Stimulated activated CD4-positive, alpha-beta T cell treated with anti-CD3 and anti-CD28 coated beads, Interleukin-4, amount 100 ng/mL, for 4 hours (primary cell): ENCODE measurements at regions not wholly inside any gene's neighbourhood (a gene's known extent, or its start where the extent isn't known, plus 50 kb on each side); places are given as distances from the start of the nearest gene placed in this dataset.
A peak's percentile ranks its signal among the peaks of the same experiment; 100 is the strongest.

Source experiments
- DNase-seq, 2 experiments: peaks; one replicate each; pipeline ENCODE4 v3.0.0-alpha.2; 2020

DNA sequence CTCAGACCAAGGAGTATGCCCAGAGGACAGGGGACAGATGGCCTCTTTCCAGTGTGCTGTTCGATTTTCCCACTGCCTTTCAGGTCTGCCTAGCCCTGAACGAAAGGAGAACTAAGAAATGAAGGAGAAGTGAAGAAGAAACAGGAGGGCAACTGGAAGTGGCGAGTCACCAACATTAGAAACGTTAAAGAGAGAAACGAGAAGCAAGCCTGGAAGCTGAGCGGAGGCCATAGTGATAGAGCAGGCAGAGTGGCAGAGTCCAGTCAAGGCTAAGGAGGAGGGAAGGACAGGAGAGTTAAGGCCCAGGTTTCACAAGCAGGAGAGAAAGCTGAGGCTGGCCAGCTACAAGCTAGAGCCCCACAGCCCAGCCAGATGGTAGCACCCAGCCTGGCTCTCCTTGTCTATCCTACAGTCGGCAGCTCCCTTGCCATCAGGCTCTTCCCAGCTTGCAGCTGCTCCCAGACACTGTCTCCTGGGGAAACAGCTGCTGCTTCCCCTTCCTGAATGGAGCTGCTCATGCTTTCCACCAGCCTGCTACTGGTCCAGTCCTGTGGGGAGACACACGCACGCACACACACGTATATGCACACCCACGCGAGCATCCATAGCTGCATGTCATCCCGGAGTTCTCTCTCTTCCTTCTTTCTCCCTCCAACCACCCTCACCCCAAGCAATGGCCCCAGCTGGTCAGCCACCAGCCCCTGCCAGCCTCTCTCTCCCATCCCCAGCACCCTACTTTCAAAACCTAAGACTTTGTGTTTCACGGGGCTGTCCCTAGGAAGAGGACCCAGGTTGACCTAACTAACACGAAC lies 139.7 kb upstream of the CCND2 start:
- DNase-seq = no peak

- no peak for DNase-seq
Observed at GRCh38 chr12:4133029-4133428, 140.5 kb upstream of the CCND2 start.

DNA sequence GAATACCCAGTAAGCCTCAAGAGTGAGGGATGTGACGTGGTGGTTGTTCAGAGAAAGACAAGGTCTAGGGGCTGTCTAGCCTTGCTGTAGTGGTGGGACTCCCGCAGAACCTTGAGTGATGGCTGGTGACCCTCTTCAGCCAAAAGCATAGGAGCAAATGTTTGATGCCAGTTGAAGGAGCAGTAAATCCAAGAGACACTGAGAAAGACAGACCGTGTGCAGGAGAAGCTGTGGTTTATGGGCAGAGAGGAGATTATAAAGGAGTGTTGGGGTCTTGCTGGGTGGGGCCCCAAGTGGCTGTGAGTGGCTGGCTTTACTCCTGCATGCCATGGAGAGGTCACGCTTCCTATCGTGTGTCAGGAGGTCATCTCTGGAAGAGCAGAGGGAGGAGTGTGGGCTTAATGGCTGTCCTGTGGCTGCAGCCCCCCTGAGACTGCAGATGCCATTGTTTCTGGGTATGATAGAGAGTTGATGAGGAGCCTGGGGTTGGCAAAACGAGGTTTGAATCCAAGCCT lies 152.0 kb upstream of the CCND2 start:
- DNase-seq = no peak

DNA sequence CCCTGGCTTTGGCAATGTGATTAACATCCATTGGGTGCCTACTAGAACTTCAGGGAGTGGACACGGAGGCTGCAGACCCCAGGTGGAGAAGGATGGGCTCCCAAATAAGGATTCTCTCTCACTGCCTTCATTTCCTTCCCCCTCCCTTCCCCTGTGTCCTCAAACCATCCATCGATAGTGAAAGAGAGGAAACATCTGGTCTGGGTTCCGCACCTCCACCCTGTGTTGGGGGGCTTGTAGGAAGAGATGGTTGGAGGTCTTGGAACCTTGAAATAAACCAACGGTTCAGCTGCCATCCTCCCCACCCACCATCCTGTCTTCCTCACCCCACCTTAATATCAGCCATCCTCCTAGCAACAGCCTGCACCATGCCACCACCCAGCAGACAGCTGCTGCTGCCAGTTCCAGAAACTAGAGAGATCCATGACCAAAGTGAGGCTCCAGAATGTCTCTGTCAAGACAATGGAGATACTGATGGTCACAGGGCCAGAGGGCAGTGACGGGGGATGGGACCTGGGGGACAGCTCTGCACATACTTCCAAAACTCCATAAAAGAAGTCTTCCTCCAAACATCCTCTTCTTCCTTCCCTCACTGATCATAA lies 153.1 kb upstream of the CCND2 start:
- DNase-seq = no peak

- DNase-seq = peak in 1 of 2 experiments; percentile 40
Observed at GRCh38 chr12:4119157-4119761, 154.3 kb upstream of the CCND2 start.

GRCh38 chr12:4118601-4119156 lies 154.9 kb upstream of the CCND2 start:
- no peak for DNase-seq

DNA sequence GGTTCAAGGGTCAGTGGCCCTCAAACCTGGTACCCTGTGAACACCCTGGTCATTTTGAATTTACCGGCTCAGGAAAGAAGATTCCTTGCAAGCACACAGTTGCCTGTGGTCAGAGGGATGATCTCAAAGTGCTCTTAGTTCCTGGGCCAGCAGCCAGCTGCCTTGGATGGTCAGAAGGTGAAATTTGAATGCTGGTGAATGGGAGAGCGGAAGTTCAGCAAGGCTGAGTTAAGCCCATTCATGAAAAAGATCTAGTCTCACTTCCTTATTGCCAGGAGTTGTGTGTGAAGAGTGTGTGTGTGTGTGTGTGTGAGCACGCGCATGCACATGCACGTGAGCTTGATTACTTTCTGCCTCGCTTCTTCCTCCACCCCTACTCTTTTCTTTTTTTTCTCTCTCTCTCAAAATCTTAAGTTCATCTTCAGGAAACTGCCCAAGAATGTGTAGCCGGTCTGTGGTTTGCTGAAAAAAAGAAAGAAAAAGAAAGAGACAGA lies 155.5 kb upstream of the CCND2 start:
- DNase-seq = no peak

- no peak for DNase-seq
Observed at GRCh38 chr12:4117386-4118016, 156.1 kb upstream of the CCND2 start.

GRCh38 chr12:4116251-4117111 lies 157.1 kb upstream of the CCND2 start:
- no peak for DNase-seq

DNA sequence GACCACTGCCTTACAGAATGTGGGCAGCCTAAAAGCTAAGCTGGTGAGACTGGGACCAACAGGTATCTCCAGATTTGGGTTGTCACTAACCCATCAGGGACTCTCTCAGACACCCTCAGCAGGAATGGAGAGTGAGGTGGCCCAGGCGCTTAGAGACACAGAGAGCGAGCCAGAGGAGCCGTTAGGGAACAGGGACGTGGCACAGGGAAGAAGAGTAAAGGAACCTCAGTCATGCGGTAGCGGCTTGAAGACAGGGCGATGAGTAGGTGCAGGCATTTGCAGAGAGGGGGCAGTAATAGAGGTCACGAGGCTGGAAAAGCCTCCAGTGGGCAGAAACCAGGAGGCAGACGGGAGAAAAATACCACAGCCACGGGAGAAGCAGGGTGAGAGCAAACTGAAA lies 158.0 kb upstream of the CCND2 start:
- no peak for DNase-seq

DNA sequence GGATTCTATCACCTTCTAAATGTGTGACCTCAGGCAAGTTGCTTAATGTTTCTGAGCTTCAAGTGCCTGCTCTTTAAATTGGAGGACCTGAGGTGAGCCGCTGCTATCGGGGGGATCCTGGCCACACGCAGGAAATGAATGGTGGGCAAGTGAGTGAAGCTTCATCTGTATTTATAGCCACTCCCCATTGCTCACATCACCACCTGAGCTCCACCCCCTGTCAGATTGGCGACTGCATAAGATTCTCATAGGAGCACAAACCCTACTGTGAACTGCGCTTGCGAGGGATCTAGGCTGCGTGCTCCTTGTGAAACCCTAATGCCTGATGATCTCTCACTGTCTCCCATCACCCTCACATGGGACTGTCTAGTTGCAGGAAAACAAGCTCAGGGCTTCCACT lies 158.6 kb upstream of the CCND2 start:
- no peak for DNase-seq

DNA sequence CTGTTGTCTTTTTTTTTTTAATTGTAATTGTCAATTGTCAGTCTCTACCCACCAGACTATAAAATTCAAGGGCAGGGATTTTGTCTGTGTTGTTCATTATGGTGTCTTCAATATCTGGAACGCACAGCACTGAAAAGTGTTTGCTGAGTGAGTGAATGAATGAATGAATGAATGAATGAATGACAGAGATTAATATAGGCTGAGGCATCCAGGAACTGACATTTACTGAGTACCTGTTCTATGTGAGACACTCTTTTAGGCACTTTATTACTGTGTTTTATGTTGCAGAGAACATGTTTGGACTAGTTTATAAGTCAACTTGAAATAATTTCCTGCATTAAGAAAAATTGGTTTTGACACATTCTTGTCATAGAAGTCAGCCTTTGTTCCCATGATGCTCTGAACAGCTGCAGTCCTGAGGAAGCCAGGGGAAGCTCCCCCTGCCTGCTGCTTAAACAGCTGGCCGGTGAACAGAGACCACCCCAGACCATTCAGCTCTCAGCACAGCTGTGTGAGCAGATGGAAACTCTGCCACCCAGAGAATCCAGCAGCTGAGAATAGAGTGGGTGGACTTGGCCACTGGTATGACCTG lies 160.7 kb upstream of the CCND2 start:
- DNase-seq = no peak

DNA sequence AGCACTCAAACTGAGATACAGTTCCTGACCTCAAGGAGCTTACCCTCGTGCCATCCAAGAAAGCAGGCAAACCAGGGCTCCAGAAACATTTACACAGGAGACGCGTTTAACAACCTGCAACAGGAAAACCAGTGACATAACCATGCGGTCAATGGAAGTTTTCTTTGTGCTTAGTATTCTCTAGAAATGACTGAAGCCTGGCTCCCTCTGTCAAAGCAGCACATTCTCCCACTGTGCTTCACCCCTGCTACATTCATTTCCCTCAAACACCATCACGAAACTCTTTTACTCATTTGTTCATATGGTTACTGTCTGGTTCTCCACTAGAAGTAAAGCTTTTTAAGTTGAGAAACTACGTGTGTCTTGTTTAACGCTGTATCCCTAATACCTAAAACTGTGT lies 161.3 kb upstream of the CCND2 start:
- DNase-seq = no peak

DNA sequence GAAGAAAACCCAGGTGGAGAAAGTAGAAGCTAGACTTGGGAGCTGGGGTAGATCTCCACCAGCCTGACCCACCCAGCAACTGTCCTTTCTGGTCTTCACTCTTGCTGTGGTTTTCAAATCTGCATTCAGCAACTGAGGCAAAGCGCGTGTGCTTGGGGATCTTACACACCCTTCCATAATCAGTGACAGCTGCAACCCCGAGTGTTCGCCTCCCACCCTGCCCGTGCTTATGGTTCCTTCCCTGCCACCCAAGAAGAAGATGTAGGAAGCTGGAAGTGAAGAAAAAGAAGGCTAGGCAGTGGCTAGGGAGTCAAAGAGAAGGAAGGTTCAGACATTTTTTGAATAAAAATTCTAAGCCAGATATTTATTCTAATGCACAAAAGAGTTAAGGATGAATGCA lies 162.6 kb upstream of the CCND2 start:
- no peak for DNase-seq

DNA sequence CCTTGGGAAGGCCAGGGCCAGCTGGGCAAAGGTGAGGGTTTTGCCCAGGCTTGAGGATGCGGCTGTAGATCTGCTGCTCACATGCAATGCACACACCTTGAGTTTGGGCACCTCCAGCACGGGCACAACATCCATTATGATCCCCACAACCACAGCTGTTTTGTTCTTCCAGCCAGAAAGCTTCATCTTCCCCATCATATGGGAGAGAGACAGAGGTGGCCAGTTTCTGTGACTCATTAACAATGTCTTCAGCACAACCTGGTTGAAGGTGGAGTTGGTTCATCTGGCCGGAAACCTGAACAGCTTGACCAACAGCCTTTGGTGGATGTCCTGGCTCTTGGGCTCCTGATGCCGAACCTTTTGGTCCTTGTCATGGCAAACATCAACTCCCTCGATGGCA lies 163.7 kb upstream of the CCND2 start:
- DNase-seq = no peak

DNA sequence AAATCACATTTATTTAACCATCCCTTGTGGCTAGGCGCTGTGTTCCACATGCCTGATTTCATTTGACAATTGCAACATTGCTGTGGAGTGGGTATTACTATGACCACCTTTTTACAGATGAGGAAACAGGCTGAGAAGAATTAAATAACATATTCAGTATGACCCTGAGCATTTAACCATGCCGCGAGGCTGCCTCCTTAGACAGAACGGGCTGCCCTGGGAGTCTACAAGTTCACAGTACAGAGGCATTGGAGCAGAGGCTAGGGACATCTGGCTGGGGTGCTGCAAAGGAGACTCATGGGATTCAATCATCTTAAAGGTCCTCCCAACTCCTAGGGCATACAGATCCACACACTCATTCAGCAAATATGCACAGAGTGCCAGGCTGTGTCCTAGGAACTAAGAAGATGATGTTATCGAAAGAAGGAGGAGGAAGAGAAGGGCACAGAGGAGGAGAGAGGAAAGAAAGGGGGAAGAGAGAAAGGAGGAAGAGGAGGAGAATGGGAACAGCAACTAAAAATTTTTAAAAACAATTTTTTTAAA lies 164.7 kb upstream of the CCND2 start:
- no peak for DNase-seq

DNA sequence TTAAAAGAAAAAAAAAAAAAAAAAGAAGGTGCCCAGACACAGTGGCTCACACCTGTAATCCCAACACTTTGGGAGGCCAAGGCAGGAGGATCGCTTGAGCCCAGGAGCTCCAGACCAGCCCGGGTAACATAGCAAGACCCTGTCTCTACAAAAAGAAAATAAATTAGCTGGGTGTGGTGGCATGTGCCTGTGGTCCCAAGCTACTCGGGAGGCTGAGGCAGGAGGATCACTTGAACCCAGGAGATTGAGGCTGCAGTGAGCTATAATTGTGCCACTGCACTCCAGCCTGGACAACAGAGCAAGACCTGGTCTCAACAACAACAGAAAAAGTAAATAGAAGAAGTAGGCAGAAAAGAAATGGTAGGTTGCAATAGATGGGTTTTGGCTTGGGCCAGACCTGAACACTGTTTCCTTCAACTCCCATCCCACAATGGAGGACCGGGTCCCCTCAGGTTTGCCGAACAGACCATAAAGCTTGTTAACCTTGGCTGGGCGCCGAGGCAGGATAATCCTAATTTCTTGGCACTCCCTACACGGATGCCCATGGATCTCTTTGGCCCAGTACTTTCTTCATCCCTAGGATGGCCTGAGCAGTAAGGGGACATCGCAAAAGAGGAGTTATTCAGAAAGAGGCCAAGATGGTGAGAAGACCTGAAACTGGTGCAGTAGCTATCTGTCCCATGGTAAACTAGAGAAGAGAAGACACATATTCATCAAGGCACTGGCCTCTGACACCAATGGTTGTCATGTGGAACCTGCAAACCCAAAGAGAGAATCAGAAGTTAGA lies 165.5 kb upstream of the CCND2 start:
- DNase-seq = no peak

DNA sequence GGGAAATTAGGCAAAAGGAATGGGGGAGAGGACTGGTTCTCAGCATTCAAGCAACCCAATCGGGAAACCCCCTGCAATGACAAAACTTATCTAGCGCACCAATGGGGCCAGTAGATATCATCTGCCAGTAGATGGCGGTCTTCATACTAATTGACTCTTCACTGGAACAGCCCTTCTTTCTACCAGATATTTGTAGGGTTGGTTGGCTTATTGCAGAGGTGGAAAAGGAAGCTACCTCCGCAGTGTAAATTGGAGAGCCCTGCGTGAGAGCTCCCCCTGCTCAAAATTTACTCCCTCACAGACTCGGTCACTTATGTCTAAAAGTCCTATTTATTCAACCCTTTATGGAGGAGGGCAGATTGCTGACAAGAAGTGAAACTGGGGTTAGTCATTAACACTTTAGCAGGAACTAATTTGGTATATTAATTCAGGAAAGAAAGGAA lies 166.1 kb upstream of the CCND2 start:
- peak in 1 of 2 experiments; percentile 77 for DNase-seq

DNA sequence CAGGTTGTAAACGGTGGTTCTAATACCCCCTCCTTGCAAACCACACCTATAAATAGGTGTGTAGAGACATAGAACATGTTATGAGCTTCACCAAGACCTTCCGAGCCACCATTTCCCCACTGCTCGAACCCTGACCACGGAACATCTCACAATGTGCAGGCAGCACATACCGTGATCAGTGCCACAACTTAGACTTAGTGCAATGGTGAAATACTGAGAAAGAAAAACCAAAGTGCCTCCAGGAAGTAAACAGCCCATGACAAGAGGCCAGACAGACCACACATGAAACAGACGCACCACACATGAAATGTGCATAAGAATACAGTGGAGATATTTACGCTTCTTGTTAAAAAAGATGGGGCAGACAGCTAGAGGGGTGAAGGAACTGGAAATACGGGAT lies 166.9 kb upstream of the CCND2 start:
- no peak for DNase-seq

DNA sequence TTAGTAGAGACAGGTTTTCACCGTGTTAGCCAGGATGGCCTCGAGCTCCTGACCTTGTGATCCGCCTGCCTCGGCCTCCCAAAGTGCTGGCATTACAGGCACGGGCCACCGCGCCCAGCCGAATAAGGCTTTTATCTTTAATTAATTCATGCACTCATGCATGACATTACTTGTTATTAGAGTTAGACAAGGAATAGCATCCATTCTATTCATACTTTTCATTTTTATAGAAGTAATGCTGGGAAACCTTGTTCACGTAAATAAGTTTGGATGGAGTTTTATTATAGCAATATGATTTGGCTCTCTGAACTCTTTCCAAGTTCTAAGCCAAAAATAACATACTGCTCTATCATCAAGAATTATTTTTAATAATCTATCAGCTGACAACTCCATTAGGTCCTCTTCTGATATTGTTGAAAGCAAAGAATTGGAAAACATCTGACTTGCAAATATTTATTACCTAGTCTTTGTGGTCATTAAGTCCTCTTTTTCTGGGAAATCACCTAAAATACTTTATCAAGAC lies 168.8 kb upstream of the CCND2 start:
- no peak for DNase-seq
